Cardiac fibroblast (primary cell): ENCODE measurements at regions not wholly inside any gene's neighbourhood (a gene's known extent, or its start where the extent isn't known, plus 50 kb on each side); places are given as distances from the start of the nearest gene placed in this dataset.

Experiments used
- DNase-seq, 2 donors: peaks; one replicate each; pipeline versions ENCODE4 v3.0.0 to v3.0.0-alpha.2; 2010; ENCODE audit warnings: low read depth in 2 of 2
- H3K4me3 ChIP-seq, 2 donors: replicated peaks in 1 of 2; 1 replicate in 1 of 2; 2 replicates in 1 of 2; pipeline ENCODE4 v1.5.1; 2011; ENCODE audit warnings: low read depth in 2 of 2, low read length in 2 of 2, mild to moderate bottlenecking in 2 of 2, moderate library complexity in 1 of 2
- CTCF ChIP-seq: IDR thresholded peaks from one replicate; pipeline ENCODE4 v1.5.1; 2011; ENCODE audit warnings: low read depth, mild to moderate bottlenecking, low read length, inconsistent platforms

- TF ChIP-seq CTCF = no peak
- no peak overlapping the region for H3K4me3 ChIP-seq
- DNase-seq = peak in 1 of 2 donors; percentile 25
These were observed 182.2 kb downstream of the RAP2B start for GRCh38 chr3:153343988-153344782.

GRCh38 chr3:153348457-153349107 lies 186.6 kb downstream of the RAP2B start:
- peak in 1 of 2 donors; percentile 9 for DNase-seq
- no peak for TF ChIP-seq CTCF
- H3K4me3 ChIP-seq = no peak overlapping the region

- no peak overlapping the region for H3K4me3 ChIP-seq
- no peak for DNase-seq
- no peak for TF ChIP-seq CTCF
These were observed 187.1 kb downstream of the RAP2B start for GRCh38 chr3:153349108-153349499.

DNA sequence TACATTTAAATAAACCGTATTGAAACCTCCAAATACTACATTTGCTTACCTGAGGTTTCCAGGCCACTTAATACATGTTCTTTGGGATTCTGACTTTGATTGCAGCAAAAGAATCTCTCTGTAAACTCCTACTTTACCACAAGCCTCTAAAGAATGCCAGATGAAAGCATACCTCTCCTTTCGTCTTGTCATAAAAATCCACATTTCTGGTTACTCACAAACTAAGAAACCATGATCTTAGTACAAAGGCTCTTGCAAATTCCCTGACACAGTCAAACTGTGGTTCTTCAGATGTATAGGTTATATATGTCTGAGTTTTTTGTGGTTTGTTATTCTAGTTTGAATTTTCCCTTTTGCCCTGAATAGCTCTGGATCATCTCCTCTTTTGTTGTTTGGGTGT lies 188.4 kb downstream of the RAP2B start:
- TF ChIP-seq CTCF = no peak
- peak; percentile 40 to 70 for DNase-seq
- H3K4me3 ChIP-seq = no peak overlapping the region

DNA sequence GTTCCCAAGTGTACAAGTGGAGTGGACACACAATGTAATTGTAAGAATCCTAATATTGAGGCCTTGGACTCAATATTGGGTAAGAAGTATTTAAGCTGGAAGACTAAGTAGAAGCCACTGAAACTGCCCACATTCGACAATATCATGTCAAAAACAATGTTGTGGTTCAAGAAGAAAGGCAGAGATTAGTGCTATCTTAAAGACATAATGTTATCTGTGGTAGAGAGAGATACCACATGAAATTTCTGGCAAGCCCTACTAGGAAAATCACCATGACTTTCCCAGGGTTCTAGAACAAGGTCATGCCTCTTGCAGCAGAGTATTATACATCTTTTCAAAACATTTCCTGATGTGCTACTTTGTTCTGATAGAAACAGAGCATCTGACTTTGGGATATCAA lies 192.6 kb downstream of the RAP2B start:
- no peak for TF ChIP-seq CTCF
- peak in 1 of 2 donors; percentile 5 for DNase-seq
- no peak overlapping the region for H3K4me3 ChIP-seq

DNA sequence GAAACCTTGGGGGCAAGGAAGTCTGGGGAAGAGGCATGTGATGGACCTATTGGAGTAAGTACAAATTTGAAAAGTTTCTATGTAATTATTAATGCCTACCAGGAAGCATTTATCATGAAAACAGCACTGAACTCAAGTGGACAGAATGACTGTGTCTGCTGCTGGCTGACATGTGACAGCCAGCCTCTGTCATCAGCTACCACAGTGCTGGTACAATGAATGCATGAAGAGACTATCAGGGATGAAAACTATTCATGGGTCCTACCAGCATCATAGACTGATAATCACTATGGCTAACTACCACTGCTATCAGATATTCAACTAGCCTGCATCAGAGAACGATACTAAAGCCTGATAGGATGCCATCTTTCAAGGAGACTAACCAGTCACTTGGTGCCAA lies 193.5 kb downstream of the RAP2B start:
- no peak for TF ChIP-seq CTCF
- no peak for DNase-seq
- no peak overlapping the region for H3K4me3 ChIP-seq
